Thyroid gland (tissue), 4 donors: ENCODE measurements at regions not wholly inside any gene's neighbourhood (a gene's known extent, or its start where the extent isn't known, plus 50 kb on each side); places are given as distances from the start of the nearest gene placed in this dataset.

Experiments used
- CTCF ChIP-seq, 6 experiments: fragments of 200-600 bp in 3 of 6; fragments of 450-650 bp in 3 of 6; sonication (generic) in 3 of 6; IDR thresholded peaks; one replicate each; pipeline ENCODE4 v1.5.1; 2016 to 2019; ENCODE audit warnings: antibody characterized with exemption in 6 of 6, mild to moderate bottlenecking in 2 of 6, inconsistent platforms in 1 of 6, moderate library complexity in 1 of 6
- POLR2A ChIP-seq, 2 donors: fragments of 450-650 bp; IDR thresholded peaks; one replicate each; pipeline ENCODE4 v1.6.1; 2017; ENCODE audit warnings: antibody characterized with exemption in 2 of 2, mild to moderate bottlenecking in 2 of 2, moderate library complexity in 1 of 2

GRCh38 chr11:80328774-80329173 is 887.9 kb upstream of the TENM4 start:
- TF ChIP-seq CTCF (IDR thresholded peaks at IDR 0.05) (no peak), POLR2A (IDR thresholded peaks at IDR 0.05) (no peak)
